Transverse colon (tissue), 4 donors: ENCODE measurements at regions not wholly inside any gene's neighbourhood (a gene's known extent, or its start where the extent isn't known, plus 50 kb on each side); places are given as distances from the start of the nearest gene placed in this dataset.

Source experiments
- DNase-seq: peaks from one replicate; pipeline ENCODE4 v3.0.0-alpha.2; 2019
- H3K27ac ChIP-seq, 4 donors: fragments of 200-600 bp; sonication (generic); 2 replicates each; pipeline ENCODE4 v1.5.1; 2016 to 2018; ENCODE audit warnings: inconsistent platforms in 4 of 4
- H3K27me3 ChIP-seq: fragments of 200-600 bp; sonication (generic); 2 replicates; pipeline ENCODE4 v1.5.1; 2017; ENCODE audit warnings: inconsistent platforms
- H3K36me3 ChIP-seq, 4 donors: fragments of 200-600 bp; sonication (generic); 2 replicates each; pipeline ENCODE4 v1.5.1; 2017 to 2019; ENCODE audit warnings: inconsistent platforms in 4 of 4
- H3K4me1 ChIP-seq, 4 donors: fragments of 200-600 bp; sonication (generic); 2 replicates each; pipeline ENCODE4 v1.5.1; 2017 to 2020; ENCODE audit warnings: inconsistent platforms in 4 of 4
- H3K4me3 ChIP-seq, 4 donors: fragments of 200-600 bp; sonication (generic); 1 replicate in 1 of 4; 2 replicates in 3 of 4; pipeline versions ENCODE4 v1.5.1 to v1.6.1; 2017 to 2019; ENCODE audit warnings: inconsistent platforms in 4 of 4
- H3K9me3 ChIP-seq, 2 donors: fragments of 200-600 bp; sonication (generic); 2 replicates each; pipeline ENCODE4 v1.5.1; 2017 to 2019; ENCODE audit warnings: inconsistent platforms in 2 of 2
- EP300 ChIP-seq: sonication (generic); formaldehyde crosslinking; IDR thresholded peaks from one replicate; pipeline ENCODE4 v1.6.1; 2017; ENCODE audit warnings: antibody characterized with exemption, low read depth
- POLR2A ChIP-seq: fragments of 450-650 bp; IDR thresholded peaks from one replicate; pipeline ENCODE4 v1.6.1; 2016; ENCODE audit warnings: antibody characterized with exemption, mild to moderate bottlenecking, moderate library complexity
- POLR2AphosphoS5 ChIP-seq, 3 donors: sonication (generic); formaldehyde crosslinking; IDR thresholded peaks; one replicate each; pipeline ENCODE4 v1.6.1; 2016; ENCODE audit warnings: antibody characterized with exemption in 3 of 3
- WGBS, 2 donors: methylation state at CpG; one replicate each; pipeline ENCODE4 v1.1.5; 2018; ENCODE audit warnings: low coverage in 1 of 2; 5-methylcytosine and 5-hydroxymethylcytosine counted together
- in situ Hi-C, 4 donors: fragments of 200-750 bp; cut with MboI; loops; one replicate each; pipeline versions ENCODE4 v1.15.0 to v1.15.1; 2017; ENCODE audit warnings: low sequenced_read_pairs in 3 of 4, low pct_ligation_motif_present in 1 of 4, low pct_unique_long_range_greater_than_20kb in 1 of 4
- intact Hi-C: fragments of 100-400 bp; cut with DNase I; formaldehyde crosslinking; loops from one replicate; pipeline ENCODE4 v1.15.1; 2023; ENCODE audit warnings: low total_unique reads
- TF ChIP-seq, protein P1 (sequence below), 5 experiments: fragments of 200-600 bp in 3 of 5; fragments of 450-650 bp in 2 of 5; sonication (generic) in 3 of 5; IDR thresholded peaks; 1 replicate in 2 of 5; 2 replicates in 3 of 5; pipeline ENCODE4 v1.5.1; 2016 to 2017; ENCODE audit warnings: antibody characterized with exemption in 5 of 5, inconsistent platforms in 3 of 5, mild to moderate bottlenecking in 2 of 5, moderate library complexity in 1 of 5

DNA sequence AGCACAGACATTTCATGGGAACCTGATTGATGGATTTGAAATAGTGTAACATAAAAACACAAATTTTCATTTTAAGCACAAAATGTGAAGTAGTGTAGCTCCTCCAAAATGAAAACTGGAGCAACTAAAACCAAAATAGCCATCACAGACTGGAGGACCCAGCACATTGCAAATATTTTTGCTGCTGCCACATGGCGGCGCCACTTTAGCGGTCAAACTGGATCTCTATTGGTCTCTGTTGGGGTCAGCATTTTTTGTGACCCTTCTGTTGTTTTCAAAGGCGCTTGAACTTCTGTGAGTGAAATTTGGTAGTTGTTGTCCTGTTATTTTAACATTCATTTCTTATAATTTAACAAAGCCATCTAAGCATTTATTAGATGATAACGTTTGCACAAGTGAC, 259.9 kb downstream of the IL20RB start:
- WGBS, 2 donors = 50 to 71% methylated on average over 2 to 5 of the region's 5 CpGs
- H3K27me3 ChIP-seq = no peaks in the 10 kb centered on the region
- no peak for DNase-seq
- no peak overlapping the region for H3K27ac ChIP-seq
- H3K9me3 ChIP-seq = no peaks in the 10 kb centered on the region
- TF ChIP-seq, protein P1, sequence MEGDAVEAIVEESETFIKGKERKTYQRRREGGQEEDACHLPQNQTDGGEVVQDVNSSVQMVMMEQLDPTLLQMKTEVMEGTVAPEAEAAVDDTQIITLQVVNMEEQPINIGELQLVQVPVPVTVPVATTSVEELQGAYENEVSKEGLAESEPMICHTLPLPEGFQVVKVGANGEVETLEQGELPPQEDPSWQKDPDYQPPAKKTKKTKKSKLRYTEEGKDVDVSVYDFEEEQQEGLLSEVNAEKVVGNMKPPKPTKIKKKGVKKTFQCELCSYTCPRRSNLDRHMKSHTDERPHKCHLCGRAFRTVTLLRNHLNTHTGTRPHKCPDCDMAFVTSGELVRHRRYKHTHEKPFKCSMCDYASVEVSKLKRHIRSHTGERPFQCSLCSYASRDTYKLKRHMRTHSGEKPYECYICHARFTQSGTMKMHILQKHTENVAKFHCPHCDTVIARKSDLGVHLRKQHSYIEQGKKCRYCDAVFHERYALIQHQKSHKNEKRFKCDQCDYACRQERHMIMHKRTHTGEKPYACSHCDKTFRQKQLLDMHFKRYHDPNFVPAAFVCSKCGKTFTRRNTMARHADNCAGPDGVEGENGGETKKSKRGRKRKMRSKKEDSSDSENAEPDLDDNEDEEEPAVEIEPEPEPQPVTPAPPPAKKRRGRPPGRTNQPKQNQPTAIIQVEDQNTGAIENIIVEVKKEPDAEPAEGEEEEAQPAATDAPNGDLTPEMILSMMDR (IDR thresholded peaks at IDR 0.05) = no peak
- TF ChIP-seq POLR2AphosphoS5 (IDR thresholded peaks at IDR 0.05) = no peak
- no peak for TF ChIP-seq POLR2A
- no peak for TF ChIP-seq EP300
- H3K4me3 ChIP-seq = no peak overlapping the region
- no peaks in the 10 kb centered on the region for H3K4me1 ChIP-seq
- in situ Hi-C loops (no loop called here), intact Hi-C loops (no loop called here)
- H3K36me3 ChIP-seq = no peaks in the 10 kb centered on the region

GRCh38 chr3:137219801-137220445, 262.1 kb downstream of the IL20RB start:
- no peak overlapping the region for H3K4me3 ChIP-seq
- WGBS, 2 donors = 44 to 58% methylated on average over 1 of the region's 1 CpG
- no peaks in the 10 kb centered on the region for H3K27me3 ChIP-seq
- no peak for DNase-seq
- H3K4me1 ChIP-seq = no peaks in the 10 kb centered on the region
- in situ Hi-C loops = no loop called here
- no peak overlapping the region for H3K27ac ChIP-seq
- H3K9me3 ChIP-seq = no peaks in the 10 kb centered on the region
- TF ChIP-seq POLR2AphosphoS5 (IDR thresholded peaks at IDR 0.05) = no peak
- TF ChIP-seq EP300 = no peak
- TF ChIP-seq, protein P1 (IDR thresholded peaks at IDR 0.05) = no peak
- TF ChIP-seq POLR2A = no peak
- intact Hi-C loops = no loop called here
- H3K36me3 ChIP-seq = no peaks in the 10 kb centered on the region

- Histone ChIP-seq H3K27ac (no peak overlapping the region), H3K27me3 (no peaks in the 10 kb centered on the region), H3K4me3 (no peak overlapping the region), H3K9me3 (no peaks in the 10 kb centered on the region), H3K4me1 (no peaks in the 10 kb centered on the region), H3K36me3 (no peaks in the 10 kb centered on the region)
- intact Hi-C loops = no loop called here
- TF ChIP-seq, protein P1 (IDR thresholded peaks at IDR 0.05) = no peak
- TF ChIP-seq EP300 = no peak
- no peak for TF ChIP-seq POLR2AphosphoS5 (IDR thresholded peaks at IDR 0.05)
- no peak for TF ChIP-seq POLR2A
- in situ Hi-C loops = no loop called here
- DNase-seq = no peak
- WGBS, 2 donors = 39 to 57% methylated on average over 2 of the region's 2 CpGs
Observed at GRCh38 chr3:137222736-137223225, 265.0 kb downstream of the IL20RB start.

DNA sequence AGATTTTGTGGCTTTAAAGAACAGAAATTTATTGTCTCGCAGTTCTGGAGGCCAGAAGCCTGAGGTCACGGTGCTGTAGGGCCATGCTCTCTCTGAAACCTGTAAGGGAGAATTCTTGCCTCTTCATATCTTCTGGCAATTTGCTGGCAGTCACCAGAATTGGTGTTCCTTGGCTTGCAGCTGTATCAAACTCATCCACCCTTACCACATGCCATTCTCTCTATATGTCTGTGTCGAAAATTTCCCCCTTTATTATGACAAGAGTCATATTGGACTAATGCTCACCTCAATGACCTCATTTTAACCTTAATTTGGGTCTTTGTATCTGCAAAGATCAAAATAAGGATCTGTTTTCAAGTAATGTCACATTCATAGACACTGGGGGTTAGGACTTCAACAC, 266.7 kb downstream of the IL20RB start:
- in situ Hi-C loops (no loop called here), intact Hi-C loops (no loop called here)
- Histone ChIP-seq H3K27me3 (no peaks in the 10 kb centered on the region), H3K27ac (no peak overlapping the region), H3K4me3 (no peak overlapping the region), H3K4me1 (no peaks in the 10 kb centered on the region), H3K9me3 (no peaks in the 10 kb centered on the region), H3K36me3 (no peaks in the 10 kb centered on the region)
- DNase-seq = no peak
- WGBS, 2 donors = 60 to 80% methylated on average over 1 to 3 of the region's 3 CpGs
- TF ChIP-seq POLR2AphosphoS5 (IDR thresholded peaks at IDR 0.05) (no peak), POLR2A (no peak), EP300 (no peak)
